AG09309 (cell line): ENCODE measurements at regions not wholly inside any gene's neighbourhood (a gene's known extent, or its start where the extent isn't known, plus 50 kb on each side); places are given as distances from the start of the nearest gene placed in this dataset.

Source experiments
- DNase-seq: peaks from one replicate; pipeline ENCODE4 v3.0.0-alpha.2; 2010; ENCODE audit warnings: low read depth
- H3K4me3 ChIP-seq: 2 replicates; pipeline ENCODE4 v1.5.1; 2011; ENCODE audit warnings: mild to moderate bottlenecking, low read depth, low read length, moderate library complexity; ENCODE audit not compliant: control insufficient read depth
- TF ChIP-seq, protein P1 (sequence below): IDR thresholded peaks from 2 replicates; pipeline ENCODE4 v1.5.1; 2011; ENCODE audit warnings: mild to moderate bottlenecking, low read depth, low read length, inconsistent platforms; ENCODE audit not compliant: insufficient read depth, control insufficient read depth; ENCODE audit errors: missing control alignments

DNA sequence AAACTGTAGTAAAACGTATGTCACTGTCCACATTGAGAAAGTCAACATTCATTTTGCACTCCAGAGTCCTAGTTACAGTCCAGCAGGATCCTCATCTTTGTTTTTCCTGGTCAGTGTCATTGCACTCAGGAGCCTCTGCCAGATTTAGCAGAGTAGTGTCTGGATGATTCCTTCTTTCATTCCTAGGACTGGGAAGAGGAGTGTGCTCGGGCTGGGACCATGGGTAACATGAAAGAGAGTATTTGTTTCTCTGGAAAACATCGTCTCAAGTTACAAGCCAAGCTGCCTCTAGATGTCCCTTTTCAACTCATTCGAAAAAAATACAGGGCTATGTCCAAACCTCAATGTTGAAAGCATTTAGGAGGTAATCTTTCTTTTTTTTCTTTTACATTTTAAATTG is 69.9 kb upstream of the TNIP3 start:
- no peak overlapping the region for H3K4me3 ChIP-seq
- DNase-seq: no peak
- TF ChIP-seq, protein P1, sequence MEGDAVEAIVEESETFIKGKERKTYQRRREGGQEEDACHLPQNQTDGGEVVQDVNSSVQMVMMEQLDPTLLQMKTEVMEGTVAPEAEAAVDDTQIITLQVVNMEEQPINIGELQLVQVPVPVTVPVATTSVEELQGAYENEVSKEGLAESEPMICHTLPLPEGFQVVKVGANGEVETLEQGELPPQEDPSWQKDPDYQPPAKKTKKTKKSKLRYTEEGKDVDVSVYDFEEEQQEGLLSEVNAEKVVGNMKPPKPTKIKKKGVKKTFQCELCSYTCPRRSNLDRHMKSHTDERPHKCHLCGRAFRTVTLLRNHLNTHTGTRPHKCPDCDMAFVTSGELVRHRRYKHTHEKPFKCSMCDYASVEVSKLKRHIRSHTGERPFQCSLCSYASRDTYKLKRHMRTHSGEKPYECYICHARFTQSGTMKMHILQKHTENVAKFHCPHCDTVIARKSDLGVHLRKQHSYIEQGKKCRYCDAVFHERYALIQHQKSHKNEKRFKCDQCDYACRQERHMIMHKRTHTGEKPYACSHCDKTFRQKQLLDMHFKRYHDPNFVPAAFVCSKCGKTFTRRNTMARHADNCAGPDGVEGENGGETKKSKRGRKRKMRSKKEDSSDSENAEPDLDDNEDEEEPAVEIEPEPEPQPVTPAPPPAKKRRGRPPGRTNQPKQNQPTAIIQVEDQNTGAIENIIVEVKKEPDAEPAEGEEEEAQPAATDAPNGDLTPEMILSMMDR: no peak

DNA sequence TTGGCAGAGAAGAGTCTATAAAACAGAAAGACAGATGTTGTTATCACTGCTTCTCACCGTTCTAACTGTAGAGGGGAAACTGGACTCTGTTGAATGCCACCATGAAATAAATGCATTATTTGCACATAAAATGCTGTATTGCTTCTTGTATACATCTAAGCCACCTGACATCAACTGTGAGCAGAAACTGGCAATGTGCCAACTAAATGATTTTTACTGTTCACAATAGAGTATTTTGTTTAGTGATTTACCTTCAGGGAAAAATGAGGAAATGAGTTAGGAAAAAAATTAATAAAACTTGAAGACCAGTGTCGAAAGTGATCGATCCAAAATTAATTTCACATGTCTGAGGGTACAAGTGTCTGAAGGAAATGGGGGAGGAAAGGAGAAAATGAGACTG is 65.9 kb upstream of the TNIP3 start:
- TF ChIP-seq, protein P1: no peak
- H3K4me3 ChIP-seq: no peak overlapping the region
- DNase-seq: no peak

DNA sequence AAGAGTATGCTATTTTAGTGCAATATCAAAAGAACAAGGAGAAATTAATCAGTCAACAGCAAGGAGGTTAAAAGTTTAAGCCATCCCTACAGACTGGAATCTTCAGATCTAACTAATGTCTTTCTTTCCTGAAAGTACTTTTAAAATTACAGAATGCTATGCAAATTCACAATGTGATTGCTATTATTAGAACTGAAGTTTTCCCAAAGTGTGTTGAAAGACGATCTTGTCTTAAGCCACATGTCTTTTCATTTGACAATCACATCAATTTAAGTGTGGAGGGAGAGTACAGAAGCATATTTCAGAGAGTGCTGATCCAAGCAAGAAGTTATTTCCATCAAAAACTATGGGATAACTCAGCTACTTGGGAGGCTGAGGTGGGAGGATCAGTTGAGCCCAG is 64.7 kb upstream of the TNIP3 start:
- H3K4me3 ChIP-seq: no peak overlapping the region
- TF ChIP-seq, protein P1: no peak
- DNase-seq: no peak

DNA sequence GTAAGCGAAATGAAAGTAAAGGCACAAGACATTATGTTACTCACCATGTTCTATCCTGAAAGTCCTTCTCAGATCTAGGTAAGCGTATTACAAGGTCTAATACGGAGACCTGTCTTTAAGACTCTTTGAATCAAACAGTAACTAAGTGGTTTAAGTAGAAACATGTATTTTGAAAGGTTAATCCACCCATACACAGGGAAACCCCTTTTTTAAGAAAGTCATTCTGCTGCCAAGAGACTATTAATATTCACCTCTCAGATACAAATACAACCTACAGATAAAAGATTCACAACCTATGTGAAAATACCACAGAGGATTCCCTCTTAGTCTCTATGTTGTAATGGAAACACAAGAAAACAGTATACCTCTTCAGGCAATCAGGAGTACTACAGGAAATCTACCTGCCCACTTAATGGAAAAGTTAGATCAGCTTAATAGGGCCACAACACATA is 63.2 kb upstream of the TNIP3 start:
- TF ChIP-seq, protein P1: no peak
- no peak overlapping the region for H3K4me3 ChIP-seq
- no peak for DNase-seq

DNA sequence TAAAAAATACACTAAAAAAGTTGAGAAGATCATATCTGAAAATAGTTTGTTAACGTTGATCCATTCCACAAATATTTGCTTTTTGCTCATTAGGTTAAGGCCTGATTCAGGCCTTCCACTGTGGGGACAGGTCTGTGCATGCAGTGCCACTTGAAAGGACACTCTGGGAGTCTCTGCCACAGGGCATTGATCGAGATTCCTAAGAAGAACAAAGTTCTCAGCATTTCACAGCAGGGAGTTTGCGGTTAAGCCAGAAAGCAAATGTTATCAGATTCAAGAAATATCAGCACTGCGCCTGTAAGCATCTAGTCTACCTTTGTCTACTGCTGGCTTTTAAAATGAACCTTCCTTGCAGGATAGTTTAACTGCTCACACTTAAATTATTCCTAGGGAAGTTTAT is 62.2 kb upstream of the TNIP3 start:
- DNase-seq: no peak
- TF ChIP-seq, protein P1: no peak
- H3K4me3 ChIP-seq: no peak overlapping the region

DNA sequence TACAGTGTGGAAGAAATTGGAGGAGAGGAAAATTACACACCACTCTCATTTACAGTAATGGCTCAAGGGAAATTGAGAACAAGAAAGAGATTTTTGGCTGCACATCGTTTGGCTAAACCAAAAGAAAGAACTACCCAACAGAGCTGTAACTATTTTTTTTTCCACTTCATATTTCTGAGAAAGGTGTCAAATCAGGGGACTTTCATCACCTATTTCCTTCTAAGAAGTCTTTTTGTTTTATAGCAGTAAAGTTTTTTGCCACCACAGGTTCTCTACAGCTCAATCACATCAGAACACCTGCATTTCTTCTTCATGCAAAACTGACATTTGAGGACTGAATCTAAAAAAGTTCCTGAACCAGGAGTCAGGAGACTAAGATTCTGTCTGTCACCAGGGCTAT is 57.5 kb upstream of the TNIP3 start:
- no peak overlapping the region for H3K4me3 ChIP-seq
- no peak for DNase-seq
- TF ChIP-seq, protein P1: no peak

DNA sequence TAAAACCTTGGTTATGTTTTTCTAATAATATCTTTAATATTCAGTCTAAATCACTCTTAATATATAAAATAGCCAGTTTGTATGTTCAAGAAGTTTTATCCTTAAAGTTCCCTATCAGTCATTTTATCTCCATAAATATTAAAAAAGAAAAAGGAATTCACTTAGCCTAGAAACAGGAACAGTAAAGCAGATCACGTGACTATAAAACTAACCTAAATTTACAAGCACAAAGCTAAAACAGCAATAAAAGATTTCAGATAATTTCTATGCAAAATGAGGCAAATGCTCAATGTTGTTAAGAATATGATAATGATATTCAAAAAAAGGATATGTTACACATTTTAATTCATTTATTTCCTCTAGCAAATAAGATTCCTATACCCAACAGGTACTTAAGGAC is 57.1 kb upstream of the TNIP3 start:
- TF ChIP-seq, protein P1: no peak
- no peak for DNase-seq
- no peak overlapping the region for H3K4me3 ChIP-seq
